Esophagus muscularis mucosa (tissue), 4 donors: ENCODE measurements at regions not wholly inside any gene's neighbourhood (a gene's known extent, or its start where the extent isn't known, plus 50 kb on each side); places are given as distances from the start of the nearest gene placed in this dataset.

Experiments used
- CTCF ChIP-seq, 3 experiments: fragments of 200-600 bp in 2 of 3; fragments of 450-650 bp in 1 of 3; sonication (generic) in 2 of 3; IDR thresholded peaks; one replicate each; pipeline ENCODE4 v1.5.1; 2017 to 2019; ENCODE audit warnings: antibody characterized with exemption in 3 of 3, mild to moderate bottlenecking in 2 of 3, moderate library complexity in 1 of 3
- EP300 ChIP-seq: sonication (generic); formaldehyde crosslinking; IDR thresholded peaks from one replicate; pipeline ENCODE4 v1.6.1; 2017; ENCODE audit warnings: antibody characterized with exemption
- POLR2A ChIP-seq: fragments of 450-650 bp; IDR thresholded peaks from one replicate; pipeline ENCODE4 v1.6.1; 2017; ENCODE audit warnings: antibody characterized with exemption, moderate library complexity, mild to moderate bottlenecking, low read depth

- TF ChIP-seq POLR2A = no peak
- TF ChIP-seq EP300 = no peak
- no peak for TF ChIP-seq CTCF (IDR thresholded peaks at IDR 0.05)
These were observed 93.8 kb downstream of the IRF8 start for GRCh38 chr16:85992779-85993178.
